ENCODE measurements at regions not wholly inside any gene's neighbourhood (a gene's known extent, or its start where the extent isn't known, plus 50 kb on each side); places are given as distances from the start of the nearest gene placed in this dataset.
"Not testable (repeated sequence)": the region's sequence is repeated elsewhere in the genome, so short reads cannot be mapped to it uniquely, and the experiment has no call there.

GRCh38 chr11:39807904-39808303, 1651.5 kb downstream of the LRRC4C start:
- DNase-seq, result no peak

GRCh38 chr11:39806652-39807051, 1652.8 kb downstream of the LRRC4C start:
- DNase-seq, result no peak

GRCh38 chr11:39804271-39804670, 1655.2 kb downstream of the LRRC4C start:
- no peak for DNase-seq

- no peak for DNase-seq
Measured at GRCh38 chr11:39786682-39787081, 1672.8 kb downstream of the LRRC4C start.

GRCh38 chr11:39786281-39786680, 1673.2 kb downstream of the LRRC4C start:
- no peak for DNase-seq

GRCh38 chr11:39784873-39785272, 1674.6 kb downstream of the LRRC4C start:
- DNase-seq, result no peak

GRCh38 chr11:39780131-39780530, 1679.3 kb downstream of the LRRC4C start:
- DNase-seq, result no peak

- no peak for DNase-seq
Measured at GRCh38 chr11:39777035-39777434, 1682.4 kb downstream of the LRRC4C start.

- no peak for DNase-seq
Measured at GRCh38 chr11:39772525-39773137, 1686.8 kb downstream of the LRRC4C start.

GRCh38 chr11:39768214-39768613, 1691.2 kb downstream of the LRRC4C start:
- DNase-seq, result no peak

- no peak for DNase-seq
Measured at GRCh38 chr11:39745401-39745800, 1714.1 kb downstream of the LRRC4C start.

GRCh38 chr11:39741066-39741465, 1718.4 kb downstream of the LRRC4C start:
- no peak for DNase-seq

GRCh38 chr11:39736351-39736750, 1723.1 kb downstream of the LRRC4C start:
- DNase-seq, result not testable (repeated sequence)

GRCh38 chr11:39732001-39732400, 1727.5 kb downstream of the LRRC4C start:
- no peak for DNase-seq

GRCh38 chr11:39725081-39725480, 1734.4 kb downstream of the LRRC4C start:
- DNase-seq, result no peak

- DNase-seq, result no peak
Measured at GRCh38 chr11:39724404-39724803, 1735.0 kb downstream of the LRRC4C start.

GRCh38 chr11:39712581-39712980, 1746.9 kb downstream of the LRRC4C start:
- DNase-seq, result no peak

GRCh38 chr11:39690856-39691255, 1768.6 kb downstream of the LRRC4C start:
- DNase-seq, result peak; percentile 1

GRCh38 chr11:39683951-39684554, 1775.4 kb downstream of the LRRC4C start:
- no peak for DNase-seq

- no peak for DNase-seq
Measured at GRCh38 chr11:39683288-39683950, 1776.0 kb downstream of the LRRC4C start.

- DNase-seq, result no peak
Measured at GRCh38 chr11:39681428-39681827, 1778.0 kb downstream of the LRRC4C start.

GRCh38 chr11:39678996-39679395, 1780.5 kb downstream of the LRRC4C start:
- no peak for DNase-seq

- DNase-seq, result no peak
Measured at GRCh38 chr11:39675171-39675570, 1784.3 kb downstream of the LRRC4C start.

- no peak for DNase-seq
Measured at GRCh38 chr11:39674761-39675160, 1784.7 kb downstream of the LRRC4C start.

All from hindlimb muscle (tissue), 1 donor.